Neural progenitor cell (in vitro differentiated cells): ENCODE measurements at regions not wholly inside any gene's neighbourhood (a gene's known extent, or its start where the extent isn't known, plus 50 kb on each side); places are given as distances from the start of the nearest gene placed in this dataset.

Source experiments
- DNase-seq: peaks from one replicate; pipeline ENCODE4 v3.0.0-alpha.2; 2016; ENCODE audit warnings: low spot score
- H2AFZ ChIP-seq: fragments of 200-600 bp; sonication (generic); replicated peaks from 2 replicates; pipeline ENCODE4 v1.6.1; 2016; ENCODE audit warnings: antibody characterized with exemption
- H3F3A ChIP-seq: fragments of 200-600 bp; sonication (generic); 2 replicates; pipeline ENCODE4 v1.6.1; 2016; ENCODE audit warnings: antibody characterized with exemption, low read depth
- H3K27ac ChIP-seq: fragments of 200-600 bp; sonication (generic); 2 replicates; pipeline ENCODE4 v1.5.1; 2016; ENCODE audit warnings: mild to moderate bottlenecking
- H3K27me3 ChIP-seq: fragments of 200-600 bp; sonication (generic); 2 replicates; pipeline ENCODE4 v1.6.1; 2016; ENCODE audit warnings: mild to moderate bottlenecking, moderate library complexity
- H3K36me3 ChIP-seq: fragments of 200-600 bp; sonication (generic); 2 replicates; pipeline ENCODE4 v1.5.1; 2016
- H3K4me1 ChIP-seq: fragments of 200-600 bp; sonication (generic); 2 replicates; pipeline ENCODE4 v1.6.1; 2016; ENCODE audit warnings: mixed run types
- H3K4me2 ChIP-seq: fragments of 200-600 bp; sonication (generic); 2 replicates; pipeline ENCODE4 v1.6.1; 2016
- H3K4me3 ChIP-seq: fragments of 200-600 bp; sonication (generic); 2 replicates; pipeline ENCODE4 v1.5.1; 2016
- H3K79me2 ChIP-seq: fragments of 200-600 bp; sonication (generic); 2 replicates; pipeline ENCODE4 v1.6.1; 2016; ENCODE audit warnings: low read depth
- H3K9ac ChIP-seq: fragments of 200-600 bp; sonication (generic); 2 replicates; pipeline ENCODE4 v1.6.1; 2016
- H3K9me3 ChIP-seq: fragments of 200-600 bp; sonication (generic); 2 replicates; pipeline ENCODE4 v1.5.1; 2016; ENCODE audit warnings: low read depth
- H4K20me1 ChIP-seq: fragments of 200-600 bp; sonication (generic); 2 replicates; pipeline ENCODE4 v1.6.1; 2016; ENCODE audit warnings: low read depth
- H3K27ac Mint-ChIP-seq: 3 replicates; pipeline ENCODE4 v1.8.0; 2021; ENCODE audit warnings: mixed read lengths
- H3K27me3 Mint-ChIP-seq: 2 replicates; pipeline ENCODE4 v1.8.0; 2022; ENCODE audit warnings: low read depth, mild to moderate bottlenecking, inconsistent platforms, moderate library complexity, mixed read lengths; ENCODE audit not compliant: insufficient read depth
- H3K36me3 Mint-ChIP-seq: 3 replicates; pipeline ENCODE4 v1.8.0; 2021; ENCODE audit warnings: mixed read lengths
- H3K4me1 Mint-ChIP-seq: 3 replicates; pipeline ENCODE4 v1.8.0; 2021; ENCODE audit warnings: mixed read lengths
- H3K4me3 Mint-ChIP-seq: 3 replicates; pipeline ENCODE4 v1.8.0; 2021; ENCODE audit warnings: mild to moderate bottlenecking, moderate library complexity, mixed read lengths
- H3K9me3 Mint-ChIP-seq: 3 replicates; pipeline ENCODE4 v1.8.0; 2020; ENCODE audit warnings: mixed read lengths
- CTCF ChIP-seq: fragments of 200-600 bp; sonication (generic); IDR thresholded peaks from 2 replicates; pipeline ENCODE4 v1.5.1; 2017; ENCODE audit warnings: antibody characterized with exemption, mild to moderate bottlenecking
- EZH2 ChIP-seq: fragments of 200-600 bp; sonication (generic); IDR thresholded peaks from 2 replicates; pipeline ENCODE4 v1.6.1; 2017; ENCODE audit warnings: antibody characterized with exemption, mild to moderate bottlenecking, moderate library complexity
- EZH2phosphoT487 ChIP-seq: fragments of 200-600 bp; sonication (generic); IDR thresholded peaks from 2 replicates; pipeline ENCODE4 v1.6.1; 2017; ENCODE audit warnings: antibody characterized with exemption

- no peaks in the 10 kb centered on the region for H3K4me1 Mint-ChIP-seq
- Histone ChIP-seq H3K4me2 (no peak overlapping the region), H3F3A (no peaks in the 10 kb centered on the region), H3K4me3 (no peak overlapping the region), H2AFZ (no peak overlapping the region), H3K9me3 (no peaks in the 10 kb centered on the region), H3K36me3 (no peaks in the 10 kb centered on the region), H4K20me1 (no peaks in the 10 kb centered on the region), H3K27me3 (no peaks in the 10 kb centered on the region), H3K9ac (no peak overlapping the region), H3K79me2 (no peaks in the 10 kb centered on the region), H3K4me1 (no peaks in the 10 kb centered on the region), H3K27ac (no peak overlapping the region)
- H3K4me3 Mint-ChIP-seq = no peak overlapping the region
- TF ChIP-seq EZH2phosphoT487 (no peak), CTCF (no peak), EZH2 (no peak)
- H3K9me3 Mint-ChIP-seq = peaks cover 2% of the 10 kb centered on the region
- no peaks in the 10 kb centered on the region for H3K36me3 Mint-ChIP-seq
- no peak for DNase-seq
- no peak overlapping the region for H3K27ac Mint-ChIP-seq
- no peaks in the 10 kb centered on the region for H3K27me3 Mint-ChIP-seq
Measured at GRCh38 chr13:65054277-65054676, 2175.9 kb downstream of the PCDH9 start.

DNA sequence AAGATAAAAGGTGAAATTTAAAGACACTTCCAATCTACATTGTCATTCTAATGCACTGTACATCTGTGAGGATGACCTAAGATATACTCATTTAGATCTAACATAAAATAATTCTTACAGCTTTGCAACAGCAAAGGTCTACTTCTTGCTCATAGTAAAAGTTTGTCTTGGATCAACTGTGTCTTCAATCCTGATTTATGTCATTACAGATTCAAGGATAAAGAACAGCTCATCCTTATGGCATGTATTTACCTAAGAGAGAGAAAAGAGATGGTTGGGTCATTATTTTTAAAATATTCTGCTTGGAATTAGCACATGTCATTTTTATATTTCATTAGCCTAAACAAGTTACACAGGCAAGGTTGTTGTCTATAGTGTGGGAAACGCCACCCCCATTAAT is 2193.1 kb downstream of the PCDH9 start:
- Histone ChIP-seq H3K27ac (no peak overlapping the region), H3K79me2 (no peaks in the 10 kb centered on the region), H3K9ac (no peak overlapping the region), H3K27me3 (no peaks in the 10 kb centered on the region), H4K20me1 (no peaks in the 10 kb centered on the region), H3F3A (no peaks in the 10 kb centered on the region), H3K4me1 (no peaks in the 10 kb centered on the region), H3K4me3 (no peak overlapping the region), H3K9me3 (no peaks in the 10 kb centered on the region), H3K36me3 (no peaks in the 10 kb centered on the region), H3K4me2 (no peak overlapping the region), H2AFZ (no peak overlapping the region)
- Mint-ChIP-seq H3K27me3 (no peaks in the 10 kb centered on the region), H3K4me1 (no peaks in the 10 kb centered on the region), H3K36me3 (no peaks in the 10 kb centered on the region), H3K27ac (no peak overlapping the region), H3K9me3 (no peaks in the 10 kb centered on the region), H3K4me3 (no peak overlapping the region)
- no peak for TF ChIP-seq CTCF
- TF ChIP-seq EZH2phosphoT487 = no peak
- no peak for TF ChIP-seq EZH2
- no peak for DNase-seq

GRCh38 chr13:65035302-65035701 is 2194.8 kb downstream of the PCDH9 start:
- no peaks in the 10 kb centered on the region for H3K36me3 ChIP-seq
- H3K4me2 ChIP-seq = no peak overlapping the region
- DNase-seq = no peak
- H4K20me1 ChIP-seq = no peaks in the 10 kb centered on the region
- Mint-ChIP-seq H3K36me3 (no peaks in the 10 kb centered on the region), H3K27me3 (no peaks in the 10 kb centered on the region), H3K4me3 (no peak overlapping the region), H3K9me3 (no peaks in the 10 kb centered on the region), H3K27ac (no peak overlapping the region), H3K4me1 (no peaks in the 10 kb centered on the region)
- H3K79me2 ChIP-seq = no peaks in the 10 kb centered on the region
- no peak overlapping the region for H3K4me3 ChIP-seq
- H3F3A ChIP-seq = no peaks in the 10 kb centered on the region
- H3K9ac ChIP-seq = no peak overlapping the region
- no peaks in the 10 kb centered on the region for H3K9me3 ChIP-seq
- H3K4me1 ChIP-seq = no peaks in the 10 kb centered on the region
- no peak overlapping the region for H2AFZ ChIP-seq
- no peaks in the 10 kb centered on the region for H3K27me3 ChIP-seq
- H3K27ac ChIP-seq = no peak overlapping the region
- TF ChIP-seq EZH2phosphoT487 (no peak), CTCF (no peak), EZH2 (no peak)

DNA sequence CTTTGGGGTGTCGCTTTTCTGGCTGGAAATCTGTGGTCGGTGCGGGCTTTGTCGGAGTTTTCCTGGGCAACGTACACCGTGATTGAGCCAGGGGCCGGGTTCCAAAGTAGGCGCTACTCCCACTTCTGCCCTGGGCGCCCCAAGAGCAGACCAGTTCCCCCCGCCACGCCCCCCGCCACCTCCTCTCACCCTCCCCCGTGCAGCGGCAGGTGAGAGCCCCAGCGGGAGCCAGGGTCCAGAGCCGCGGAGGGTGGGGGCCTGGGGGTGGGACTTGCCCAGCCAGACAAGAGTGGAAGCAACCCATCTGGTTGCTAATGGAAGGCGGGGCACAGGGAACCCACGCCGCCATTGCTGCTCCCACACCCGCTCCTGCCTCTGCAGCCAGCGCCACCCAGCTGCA is 2195.9 kb downstream of the PCDH9 start:
- Histone ChIP-seq H3K79me2 (no peaks in the 10 kb centered on the region), H3F3A (no peaks in the 10 kb centered on the region), H3K9ac (no peak overlapping the region), H3K4me2 (no peak overlapping the region), H3K9me3 (no peaks in the 10 kb centered on the region), H4K20me1 (no peaks in the 10 kb centered on the region), H3K4me1 (no peaks in the 10 kb centered on the region), H3K36me3 (no peaks in the 10 kb centered on the region), H3K27me3 (no peaks in the 10 kb centered on the region), H3K27ac (no peak overlapping the region), H3K4me3 (no peak overlapping the region), H2AFZ (no peak overlapping the region)
- H3K9me3 Mint-ChIP-seq = no peaks in the 10 kb centered on the region
- H3K4me3 Mint-ChIP-seq = no peak overlapping the region
- no peaks in the 10 kb centered on the region for H3K4me1 Mint-ChIP-seq
- DNase-seq = no peak
- no peaks in the 10 kb centered on the region for H3K36me3 Mint-ChIP-seq
- H3K27ac Mint-ChIP-seq = no peak overlapping the region
- no peaks in the 10 kb centered on the region for H3K27me3 Mint-ChIP-seq
- TF ChIP-seq EZH2 (no peak), CTCF (no peak), EZH2phosphoT487 (no peak)
